HG02588 (cell line): ENCODE measurements at regions not wholly inside any gene's neighbourhood (a gene's known extent, or its start where the extent isn't known, plus 50 kb on each side); places are given as distances from the start of the nearest gene placed in this dataset.
A peak's percentile ranks its signal among the peaks of the same experiment; 100 is the strongest.
"Not testable (repeated sequence)": the region's sequence is repeated elsewhere in the genome, so short reads cannot be mapped to it uniquely, and the experiment has no call there.

Source experiments
- ATAC-seq: cut with Tn5 transposase; IDR thresholded peaks from one replicate; pipeline ENCODE4 v1.9.1; 2021; ENCODE audit warnings: mild to moderate bottlenecking, moderate library complexity; ENCODE audit not compliant: unreplicated experiment

DNA sequence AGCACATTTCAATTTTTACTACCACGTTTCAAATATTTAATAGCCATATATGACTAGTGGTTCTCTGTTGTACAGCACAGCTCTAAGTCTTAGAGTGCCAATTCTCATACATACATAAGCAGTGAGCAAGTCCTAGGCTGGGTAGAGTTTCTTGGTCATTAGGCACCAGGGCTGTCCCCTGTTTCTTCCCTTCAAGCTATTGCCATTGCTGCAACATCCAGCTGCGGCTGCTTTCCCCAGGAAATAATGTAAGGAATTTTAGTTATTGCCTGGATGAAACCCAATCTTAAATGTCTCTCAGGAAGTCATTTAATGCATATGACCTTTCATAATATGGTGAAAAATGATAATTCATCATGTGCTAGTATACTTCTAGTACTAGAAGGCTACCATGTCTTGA lies 74.1 kb upstream of the PPP3CA start:
- no peak for ATAC-seq

DNA sequence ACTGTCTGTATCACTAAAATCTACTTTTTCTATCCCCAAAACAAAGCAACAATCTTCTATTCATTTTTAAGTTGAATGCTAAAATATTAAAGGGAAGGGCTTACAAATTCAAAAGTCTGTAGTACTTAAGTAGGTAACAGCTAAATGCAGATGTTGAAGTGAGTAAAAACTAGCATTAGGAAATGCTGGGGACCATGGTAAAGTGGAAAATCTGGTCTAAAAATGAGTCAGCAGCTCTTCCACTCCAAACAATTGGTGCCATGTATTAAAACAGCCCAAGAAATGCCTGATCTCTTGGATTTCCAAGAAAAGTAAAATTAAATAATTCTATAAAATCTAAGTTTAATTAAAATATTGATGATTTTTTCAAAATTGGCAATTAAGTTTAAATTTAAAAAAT lies 73.3 kb upstream of the PPP3CA start:
- no peak for ATAC-seq

GRCh38 chr4:101419336-101420135 lies 72.2 kb upstream of the PPP3CA start:
- ATAC-seq = peak; percentile 89

DNA sequence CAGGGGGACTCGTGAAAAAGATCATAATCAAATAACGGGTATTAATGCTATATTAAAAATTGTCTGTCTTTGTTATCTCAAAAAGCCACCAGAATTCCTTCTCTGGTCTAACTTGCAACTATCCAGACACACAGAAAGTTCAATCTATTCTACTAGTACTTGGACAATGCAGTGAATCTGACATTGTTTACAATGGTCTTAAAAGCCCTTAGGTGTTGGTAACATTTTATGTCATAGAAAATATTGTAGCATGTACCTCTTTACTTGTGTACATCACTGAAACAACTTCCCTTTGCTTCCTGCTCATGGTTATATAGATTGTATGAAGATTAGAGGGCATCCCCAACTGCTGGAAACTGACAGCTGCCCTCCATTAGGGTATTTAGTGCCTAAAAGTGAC lies 71.1 kb upstream of the PPP3CA start:
- no peak for ATAC-seq

- peak; percentile 63 for ATAC-seq
Observed at GRCh38 chr4:101418055-101418454, 70.7 kb upstream of the PPP3CA start.

GRCh38 chr4:101417046-101417445 lies 69.7 kb upstream of the PPP3CA start:
- no peak for ATAC-seq

DNA sequence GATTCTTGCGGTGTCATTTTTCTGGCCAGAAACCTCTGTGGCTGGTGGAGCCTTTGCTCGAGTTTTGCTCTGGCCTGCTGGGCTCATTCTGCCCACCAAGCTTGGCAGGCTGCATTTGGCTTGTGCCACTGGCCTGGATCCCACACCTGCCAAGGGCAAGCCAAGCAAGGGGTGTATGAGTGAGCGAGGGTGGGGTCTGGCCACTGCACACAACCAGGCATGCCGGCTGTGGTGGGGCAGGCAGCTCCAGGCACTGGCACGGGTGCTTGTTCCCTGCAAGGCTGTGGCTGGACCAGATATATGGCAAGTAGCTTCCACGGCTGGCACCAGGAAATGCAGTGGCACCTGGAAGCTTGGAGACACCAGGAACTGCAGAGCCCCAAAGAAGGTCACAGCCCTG lies 68.6 kb upstream of the PPP3CA start:
- ATAC-seq = no peak

DNA sequence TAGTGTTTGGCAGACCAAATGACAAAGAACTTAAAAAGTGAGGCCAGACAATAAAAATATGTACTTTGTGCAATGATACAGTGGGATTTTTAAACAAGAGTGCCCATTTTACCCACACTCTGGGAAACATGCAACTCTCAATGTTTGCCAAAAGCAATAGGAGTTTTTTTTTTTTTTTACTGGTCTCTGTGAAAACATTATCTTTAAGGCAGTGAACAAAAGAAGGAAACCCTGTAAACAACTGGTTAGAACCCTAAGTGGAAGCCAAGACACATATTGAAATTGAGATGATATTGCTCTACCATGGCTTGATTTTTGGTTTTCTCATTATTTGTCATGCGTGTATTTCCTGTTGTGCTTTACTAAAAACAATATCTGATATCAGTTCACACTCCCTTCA lies 67.2 kb upstream of the PPP3CA start:
- no peak for ATAC-seq

- ATAC-seq = no peak
Observed at GRCh38 chr4:101411926-101412325, 64.6 kb upstream of the PPP3CA start.

- ATAC-seq = not testable (repeated sequence)
Observed at GRCh38 chr4:101411281-101411910, 64.1 kb upstream of the PPP3CA start.

GRCh38 chr4:101400096-101400495 lies 52.8 kb upstream of the PPP3CA start:
- no peak for ATAC-seq

DNA sequence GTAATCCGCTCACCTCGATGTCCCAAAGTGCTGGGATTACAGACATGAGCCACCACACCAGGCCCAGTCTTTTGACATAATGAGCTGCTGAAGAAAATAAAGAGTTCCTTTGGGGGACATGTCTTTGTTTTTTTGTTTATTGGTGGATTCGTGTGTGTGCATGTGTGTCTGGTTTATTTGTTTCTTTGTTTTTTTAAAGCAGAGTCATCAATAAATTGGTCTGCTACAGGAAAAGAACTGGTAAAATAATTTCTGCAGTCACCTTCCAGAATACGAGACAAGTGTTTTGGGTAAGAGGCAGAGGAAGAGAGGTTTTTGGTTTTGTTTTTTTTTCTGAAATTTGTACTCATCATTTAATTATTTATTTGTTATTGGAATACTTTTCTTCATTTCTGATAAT lies 51.5 kb upstream of the PPP3CA start:
- ATAC-seq = no peak
